ENCODE measurements at regions not wholly inside any gene's neighbourhood (a gene's known extent, or its start where the extent isn't known, plus 50 kb on each side); places are given as distances from the start of the nearest gene placed in this dataset.

- H3K27ac ChIP-seq, result no peak overlapping the region
- TF ChIP-seq CTCF (IDR thresholded peaks at IDR 0.05), result no peak
- no peak for TF ChIP-seq ZFX (IDR thresholded peaks at IDR 0.05; ENCODE audit: borderline replicate concordance)
Measured at GRCh38 chr15:60221356-60221755, 176.4 kb downstream of the ANXA2 start.

- no peak for TF ChIP-seq ZFX (IDR thresholded peaks at IDR 0.05; ENCODE audit: borderline replicate concordance)
- no peak for TF ChIP-seq CTCF (IDR thresholded peaks at IDR 0.05)
- H3K27ac ChIP-seq, result no peak overlapping the region
Measured at GRCh38 chr15:60222404-60222803, 175.4 kb downstream of the ANXA2 start.

GRCh38 chr15:60223176-60223575, 174.6 kb downstream of the ANXA2 start:
- H3K27ac ChIP-seq, result no peak overlapping the region
- no peak for TF ChIP-seq ZFX (IDR thresholded peaks at IDR 0.05; ENCODE audit: borderline replicate concordance)
- no peak for TF ChIP-seq CTCF (IDR thresholded peaks at IDR 0.05)

- no peak overlapping the region for H3K27ac ChIP-seq
- TF ChIP-seq ZFX (IDR thresholded peaks at IDR 0.05; ENCODE audit: borderline replicate concordance), result no peak
Measured at GRCh38 chr15:60226924-60227323, 170.9 kb downstream of the ANXA2 start.

- H3K27ac ChIP-seq, result no peak overlapping the region
- TF ChIP-seq ZFX (IDR thresholded peaks at IDR 0.05; ENCODE audit: borderline replicate concordance), result no peak
- TF ChIP-seq CTCF (IDR thresholded peaks at IDR 0.05), result no peak
Measured at GRCh38 chr15:60228101-60228500, 169.7 kb downstream of the ANXA2 start.

- no peak overlapping the region for H3K27ac ChIP-seq
- no peak for TF ChIP-seq CTCF (IDR thresholded peaks at IDR 0.05)
- TF ChIP-seq ZFX (IDR thresholded peaks at IDR 0.05; ENCODE audit: borderline replicate concordance), result no peak
Measured at GRCh38 chr15:60228619-60229018, 169.2 kb downstream of the ANXA2 start.

GRCh38 chr15:60235951-60236710, 161.7 kb downstream of the ANXA2 start:
- TF ChIP-seq CTCF (IDR thresholded peaks at IDR 0.05) (no peak), ZFX (IDR thresholded peaks at IDR 0.05; ENCODE audit: borderline replicate concordance) (no peak)

GRCh38 chr15:60237446-60237845, 160.3 kb downstream of the ANXA2 start:
- TF ChIP-seq ZFX (IDR thresholded peaks at IDR 0.05; ENCODE audit: borderline replicate concordance), result no peak
- TF ChIP-seq CTCF (IDR thresholded peaks at IDR 0.05), result no peak
- no peak overlapping the region for H3K27ac ChIP-seq

More at GRCh38 chr15:60235951-60236710, 161.7 kb downstream of the ANXA2 start:
- no peak overlapping the region for H3K27ac ChIP-seq
